ENCODE measurements at regions not wholly inside any gene's neighbourhood (a gene's known extent, or its start where the extent isn't known, plus 50 kb on each side); places are given as distances from the start of the nearest gene placed in this dataset.

- no peak for TF ChIP-seq RARB (CRISPR knock-in tag; IDR thresholded peaks at IDR 0.05)
- no peak for TF ChIP-seq ZFP30 (CRISPR knock-in tag; IDR thresholded peaks at IDR 0.05)
- TF ChIP-seq ISL1 (CRISPR knock-in tag; IDR thresholded peaks at IDR 0.05) = no peak
These were observed 67.9 kb downstream of the RHOB start for GRCh38 chr2:20514596-20515269.

Measured in SK-N-SH treated with all-trans-retinoic acid at 6 μM for 48 hours (cell line).